BLaER1 treated with 17β-estradiol and CSF1 and Interleukin-3, amounts not matched to agents 10 nM and 100 nM (cell line): ENCODE measurements at regions not wholly inside any gene's neighbourhood (a gene's known extent, or its start where the extent isn't known, plus 50 kb on each side); places are given as distances from the start of the nearest gene placed in this dataset.

Experiments used
- H3K27ac ChIP-seq, 11 experiments: shearing (Covaris generic); formaldehyde crosslinking; 2 replicates each; pipeline ENCODE4 v1.8.1; 2022
- H3K27me3 ChIP-seq, 11 experiments: shearing (Covaris generic); formaldehyde crosslinking; 2 replicates each; pipeline ENCODE4 v1.8.1; 2022
- H3K36me3 ChIP-seq, 11 experiments: shearing (Covaris generic); formaldehyde crosslinking; 2 replicates each; pipeline ENCODE4 v1.8.1; 2022
- H3K4me1 ChIP-seq, 10 experiments: shearing (Covaris generic); formaldehyde crosslinking; 2 replicates each; pipeline ENCODE4 v1.8.1; 2022
- H3K4me2 ChIP-seq, 11 experiments: shearing (Covaris generic); formaldehyde crosslinking; 2 replicates each; pipeline ENCODE4 v1.8.1; 2022
- H3K4me3 ChIP-seq, 10 experiments: shearing (Covaris generic); formaldehyde crosslinking; 2 replicates each; pipeline ENCODE4 v1.8.1; 2022
- H3K9ac ChIP-seq, 11 experiments: shearing (Covaris generic); formaldehyde crosslinking; 2 replicates each; pipeline ENCODE4 v1.8.1; 2022
- H3K9me3 ChIP-seq, 11 experiments: shearing (Covaris generic); formaldehyde crosslinking; replicated peaks in 1 of 11; 2 replicates each; pipeline ENCODE4 v1.8.1; 2022
- H4K20me1 ChIP-seq, 11 experiments: shearing (Covaris generic); formaldehyde crosslinking; 2 replicates each; pipeline ENCODE4 v1.8.1; 2022
- Cebpa-rat ChIP-seq, 11 experiments: shearing (Covaris generic); IDR thresholded peaks; 2 replicates each; pipeline ENCODE4 v1.8.1; 2022

DNA sequence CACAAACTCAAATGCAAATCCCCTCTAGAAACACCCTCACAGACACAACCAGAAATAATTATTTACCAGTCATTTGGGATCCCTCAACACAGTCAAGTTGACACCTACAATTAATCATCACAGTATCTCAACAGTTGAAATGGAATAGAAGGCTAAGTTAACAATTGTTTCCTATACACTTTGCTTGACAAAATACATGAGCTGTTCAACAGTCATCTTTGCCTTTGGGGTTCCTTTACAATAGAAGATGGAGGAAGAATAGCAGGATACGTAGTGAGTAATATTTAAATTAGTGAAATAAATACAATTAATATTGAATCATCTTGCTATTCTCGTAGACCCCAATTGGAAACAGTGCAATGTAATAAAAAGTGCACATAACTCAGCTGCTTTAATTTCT lies 487.3 kb upstream of the ADAMTS5 start:
- no peaks in the 10 kb centered on the region for H3K9me3 ChIP-seq

DNA sequence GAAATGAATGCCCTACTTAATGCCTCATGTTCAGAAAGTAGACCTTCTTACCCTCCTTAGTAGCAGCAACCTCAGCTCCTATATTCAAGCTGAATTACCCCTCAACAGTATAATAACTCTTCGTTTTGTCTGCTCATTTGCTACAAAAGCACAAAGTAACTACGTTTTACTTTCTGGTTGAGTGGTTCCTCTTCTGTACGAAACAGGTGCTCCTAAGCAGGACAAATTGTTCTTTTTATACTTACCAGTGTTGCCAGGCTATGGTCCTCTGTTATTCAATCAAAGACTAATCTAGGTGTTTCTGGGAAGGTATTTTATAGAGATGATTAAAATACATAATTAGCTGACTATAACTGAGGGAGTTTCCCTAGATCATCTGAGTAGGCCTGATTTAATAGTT lies 484.2 kb upstream of the ADAMTS5 start:
- H3K27ac ChIP-seq = no peak overlapping the region
- no peak for TF ChIP-seq Cebpa-rat (IDR thresholded peaks at IDR 0.05)
- H3K27me3 ChIP-seq = no peaks in the 10 kb centered on the region
- H3K4me1 ChIP-seq = no peaks in the 10 kb centered on the region
- H3K9ac ChIP-seq = no peak overlapping the region
- no peaks in the 10 kb centered on the region for H3K36me3 ChIP-seq
- no peak overlapping the region for H3K4me3 ChIP-seq
- no peaks in the 10 kb centered on the region for H4K20me1 ChIP-seq
- no peaks in the 10 kb centered on the region for H3K9me3 ChIP-seq
- no peak overlapping the region for H3K4me2 ChIP-seq

More for the DNA sequence above, 487.3 kb upstream of the ADAMTS5 start:
- H3K27ac ChIP-seq = no peak overlapping the region
- H3K4me1 ChIP-seq = no peaks in the 10 kb centered on the region
- TF ChIP-seq Cebpa-rat (IDR thresholded peaks at IDR 0.05) = no peak
- no peaks in the 10 kb centered on the region for H3K27me3 ChIP-seq
- no peak overlapping the region for H3K9ac ChIP-seq
- no peak overlapping the region for H3K4me3 ChIP-seq
- no peaks in the 10 kb centered on the region for H3K36me3 ChIP-seq
- no peak overlapping the region for H3K4me2 ChIP-seq
- no peaks in the 10 kb centered on the region for H4K20me1 ChIP-seq

DNA sequence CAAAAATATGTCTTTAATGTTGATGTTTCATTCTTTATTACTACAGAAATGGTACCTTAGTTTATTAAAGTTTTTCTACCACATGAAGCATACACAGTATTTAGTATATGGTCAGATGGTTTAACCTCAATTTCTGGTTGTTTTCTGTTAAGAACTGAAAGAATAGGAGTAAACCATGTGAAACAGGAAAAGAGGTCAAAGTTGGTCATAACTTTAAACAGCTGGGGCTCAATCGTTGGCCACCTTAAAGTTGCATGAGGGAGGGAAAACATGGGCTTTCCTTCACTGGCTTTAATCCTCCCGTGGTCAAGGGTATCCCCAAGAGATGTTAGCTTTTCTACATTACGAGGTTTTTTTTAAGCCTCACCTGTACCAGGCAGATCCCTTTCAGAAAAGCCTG lies 483.3 kb upstream of the ADAMTS5 start:
- H3K27ac ChIP-seq = no peak overlapping the region
- no peaks in the 10 kb centered on the region for H3K4me1 ChIP-seq
- no peaks in the 10 kb centered on the region for H3K36me3 ChIP-seq
- no peaks in the 10 kb centered on the region for H3K9me3 ChIP-seq
- no peaks in the 10 kb centered on the region for H3K27me3 ChIP-seq
- no peaks in the 10 kb centered on the region for H4K20me1 ChIP-seq
- no peak overlapping the region for H3K9ac ChIP-seq
- no peak for TF ChIP-seq Cebpa-rat (IDR thresholded peaks at IDR 0.05)
- H3K4me2 ChIP-seq = no peak overlapping the region
- H3K4me3 ChIP-seq = no peak overlapping the region

GRCh38 chr21:27448960-27449359 lies 482.1 kb upstream of the ADAMTS5 start:
- Histone ChIP-seq H3K36me3 (no peaks in the 10 kb centered on the region), H3K4me1 (no peaks in the 10 kb centered on the region), H3K4me2 (no peak overlapping the region), H3K27me3 (no peaks in the 10 kb centered on the region), H4K20me1 (no peaks in the 10 kb centered on the region), H3K27ac (no peak overlapping the region), H3K4me3 (no peak overlapping the region), H3K9me3 (no peaks in the 10 kb centered on the region), H3K9ac (no peak overlapping the region)
- no peak for TF ChIP-seq Cebpa-rat (IDR thresholded peaks at IDR 0.05)

GRCh38 chr21:27447843-27448242 lies 481.0 kb upstream of the ADAMTS5 start:
- H3K27ac ChIP-seq = no peak overlapping the region
- no peak overlapping the region for H3K9ac ChIP-seq
- no peaks in the 10 kb centered on the region for H3K4me1 ChIP-seq
- no peak for TF ChIP-seq Cebpa-rat (IDR thresholded peaks at IDR 0.05)
- H3K4me3 ChIP-seq = no peak overlapping the region
- H3K9me3 ChIP-seq = no peaks in the 10 kb centered on the region
- H3K4me2 ChIP-seq = no peak overlapping the region
- H3K27me3 ChIP-seq = no peaks in the 10 kb centered on the region
- no peaks in the 10 kb centered on the region for H4K20me1 ChIP-seq
- H3K36me3 ChIP-seq = no peaks in the 10 kb centered on the region

DNA sequence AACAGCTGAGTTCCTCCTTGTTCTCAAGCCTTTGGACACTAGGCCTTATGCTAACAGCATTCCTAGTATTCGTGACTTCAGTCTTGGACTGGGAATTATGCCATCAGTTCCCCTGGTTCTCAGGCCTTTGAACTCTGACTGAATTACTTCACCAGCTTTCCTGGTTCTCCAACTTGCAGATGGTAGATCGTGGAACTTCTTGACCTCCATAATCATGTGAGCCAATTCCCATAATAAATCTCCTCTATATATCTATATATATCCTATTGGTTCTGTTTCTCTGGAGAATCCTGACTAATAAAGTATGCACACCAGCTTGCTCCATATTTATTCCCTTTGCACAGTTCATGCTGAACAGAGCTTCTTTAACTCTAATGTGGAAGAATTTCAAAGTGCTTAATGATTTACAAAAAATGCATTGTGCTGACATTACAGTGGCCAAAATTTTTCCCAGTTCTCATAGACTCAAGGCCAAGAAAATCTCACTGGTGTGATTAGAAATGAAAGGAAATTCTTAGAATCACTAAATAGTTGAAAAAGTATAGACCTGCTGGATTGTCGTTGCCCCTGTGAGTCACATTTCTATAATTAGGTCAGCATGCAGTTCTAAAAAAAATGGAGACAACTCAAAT lies 462.9 kb upstream of the ADAMTS5 start:
- H3K27ac ChIP-seq = no peak overlapping the region
- H3K4me1 ChIP-seq = peaks cover 0 to 8% (median 0%) of the 10 kb centered on the region in 10 experiments; a peak in 2 of 20 replicates
- no peaks in the 10 kb centered on the region for H3K36me3 ChIP-seq
- H3K27me3 ChIP-seq = no peaks in the 10 kb centered on the region
- no peak overlapping the region for H3K9ac ChIP-seq
- no peak overlapping the region for H3K4me2 ChIP-seq
- no peak overlapping the region for H3K4me3 ChIP-seq
- TF ChIP-seq Cebpa-rat (IDR thresholded peaks at IDR 0.05) = no peak
- H4K20me1 ChIP-seq = no peaks in the 10 kb centered on the region
- H3K9me3 ChIP-seq = no peaks in the 10 kb centered on the region

DNA sequence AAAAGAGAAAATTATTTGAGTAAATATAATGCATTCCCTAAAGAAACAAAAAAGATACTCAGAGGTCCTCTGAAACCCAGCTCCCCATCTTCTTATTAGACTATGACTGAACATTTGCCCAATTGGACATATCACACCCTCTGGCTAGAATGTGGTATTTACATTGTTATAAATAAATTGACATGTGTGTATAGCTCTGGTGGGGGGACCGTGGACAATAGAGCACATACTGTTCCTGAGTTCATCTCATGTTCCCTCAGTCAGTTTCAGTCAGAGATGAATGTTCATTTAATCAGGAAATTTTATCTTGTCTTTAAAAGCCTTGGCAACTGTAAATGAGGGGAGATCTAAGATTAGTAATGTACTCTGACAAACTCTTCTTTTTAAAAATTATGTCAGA lies 459.3 kb upstream of the ADAMTS5 start:
- H3K4me2 ChIP-seq = no peak overlapping the region
- peaks cover 0 to 20% (median 0%) of the 10 kb centered on the region in 10 experiments; a peak in 3 of 20 replicates for H3K4me1 ChIP-seq
- H3K36me3 ChIP-seq = no peaks in the 10 kb centered on the region
- H3K27me3 ChIP-seq = no peaks in the 10 kb centered on the region
- TF ChIP-seq Cebpa-rat (IDR thresholded peaks at IDR 0.05) = no peak
- no peak overlapping the region for H3K27ac ChIP-seq
- no peak overlapping the region for H3K4me3 ChIP-seq
- H4K20me1 ChIP-seq = no peaks in the 10 kb centered on the region
- H3K9ac ChIP-seq = no peak overlapping the region
- H3K9me3 ChIP-seq = no peaks in the 10 kb centered on the region

DNA sequence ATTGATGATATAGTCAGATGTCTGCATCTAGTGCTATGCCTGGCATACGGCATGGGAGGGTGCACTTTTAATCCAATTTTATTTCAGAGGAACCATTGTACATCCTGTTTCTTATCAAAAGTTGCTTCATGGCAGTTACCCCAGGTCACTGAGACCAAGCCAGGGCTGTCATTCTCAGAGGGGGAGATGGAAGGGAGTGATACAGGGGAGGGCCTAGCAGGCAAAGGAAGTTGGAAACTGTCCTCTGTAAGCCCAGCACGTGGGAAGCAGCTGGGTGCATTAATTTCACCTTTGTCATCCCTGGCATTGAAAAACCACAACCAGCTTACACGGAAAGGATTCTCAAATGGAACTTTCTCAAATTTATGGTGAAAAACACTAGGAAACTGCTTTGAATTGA lies 458.7 kb upstream of the ADAMTS5 start:
- H3K4me3 ChIP-seq = no peak overlapping the region
- no peak for TF ChIP-seq Cebpa-rat (IDR thresholded peaks at IDR 0.05)
- no peaks in the 10 kb centered on the region for H3K27me3 ChIP-seq
- H3K9ac ChIP-seq = no peak overlapping the region
- H3K9me3 ChIP-seq = no peaks in the 10 kb centered on the region
- no peaks in the 10 kb centered on the region for H3K36me3 ChIP-seq
- H3K4me1 ChIP-seq = peaks cover 0 to 20% (median 0%) of the 10 kb centered on the region in 10 experiments; a peak in 3 of 20 replicates
- peak overlapping the region in 1 of 11 experiments; percentile 20; a peak in 1 of 22 replicates for H3K4me2 ChIP-seq
- no peak overlapping the region for H3K27ac ChIP-seq
- H4K20me1 ChIP-seq = no peaks in the 10 kb centered on the region

DNA sequence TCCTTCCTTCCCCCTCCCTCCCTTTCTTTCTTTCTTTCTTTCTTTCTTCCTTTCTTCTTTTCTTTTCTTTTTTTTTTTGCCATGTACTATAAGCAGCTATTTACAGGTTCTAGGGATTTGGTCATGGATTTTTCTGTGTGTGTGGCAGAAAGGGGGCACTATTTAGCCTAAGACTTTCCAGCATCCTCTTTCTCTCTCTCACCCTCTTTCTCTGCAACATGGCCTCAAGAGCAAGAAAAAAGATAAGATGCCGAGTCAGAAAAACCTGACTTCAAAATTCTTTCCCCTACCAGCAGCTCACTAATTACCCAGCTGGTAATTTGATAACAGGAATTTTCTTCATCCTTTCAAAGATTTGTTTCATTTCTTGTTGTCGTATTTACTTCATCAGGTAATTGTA lies 458.3 kb upstream of the ADAMTS5 start:
- no peak overlapping the region for H3K9ac ChIP-seq
- H3K4me2 ChIP-seq = peak overlapping the region in 1 of 11 experiments; percentile 20; a peak in 1 of 22 replicates
- no peak overlapping the region for H3K27ac ChIP-seq
- peaks cover 0 to 20% (median 0%) of the 10 kb centered on the region in 10 experiments; a peak in 3 of 20 replicates for H3K4me1 ChIP-seq
- no peaks in the 10 kb centered on the region for H3K36me3 ChIP-seq
- no peak overlapping the region for H3K4me3 ChIP-seq
- no peaks in the 10 kb centered on the region for H3K9me3 ChIP-seq
- H3K27me3 ChIP-seq = no peaks in the 10 kb centered on the region
- TF ChIP-seq Cebpa-rat (IDR thresholded peaks at IDR 0.05) = no peak
- H4K20me1 ChIP-seq = no peaks in the 10 kb centered on the region

DNA sequence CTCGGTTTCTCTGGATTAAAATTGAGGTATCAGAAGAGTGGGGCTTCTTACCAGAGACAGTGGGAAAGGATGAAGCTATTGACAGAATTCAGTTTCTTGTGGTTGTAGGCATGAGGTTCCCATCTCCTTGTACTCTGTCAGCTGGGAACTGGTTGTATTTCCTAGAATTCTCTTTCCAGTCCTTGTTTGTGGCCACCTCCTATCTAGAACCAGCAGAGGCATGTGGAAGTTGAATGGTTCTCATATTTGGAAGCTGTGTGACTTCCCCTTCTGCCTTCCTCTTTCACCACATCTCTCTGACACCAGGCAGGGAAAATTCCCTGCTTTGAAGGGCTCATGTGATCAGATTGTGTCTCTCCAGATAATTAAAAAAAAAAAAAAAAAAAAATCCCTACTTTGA lies 457.7 kb upstream of the ADAMTS5 start:
- Histone ChIP-seq H3K27me3 (no peaks in the 10 kb centered on the region), H3K9me3 (no peaks in the 10 kb centered on the region), H4K20me1 (no peaks in the 10 kb centered on the region), H3K4me2 (peak overlapping the region in 2 of 11 experiments; percentile 16 to 35; a peak in 2 of 22 replicates), H3K4me3 (no peak overlapping the region), H3K9ac (no peak overlapping the region), H3K4me1 (peaks cover 0 to 20% (median 0%) of the 10 kb centered on the region in 10 experiments; a peak in 3 of 20 replicates), H3K27ac (no peak overlapping the region), H3K36me3 (no peaks in the 10 kb centered on the region)
- TF ChIP-seq Cebpa-rat (IDR thresholded peaks at IDR 0.05) = no peak
